Effector memory CD4-positive, alpha-beta T cell (primary cell): ENCODE measurements at regions not wholly inside any gene's neighbourhood (a gene's known extent, or its start where the extent isn't known, plus 50 kb on each side); places are given as distances from the start of the nearest gene placed in this dataset.

Experiments used
- DNase-seq, 3 donors: peaks; one replicate each; pipeline ENCODE4 v3.0.0-alpha.2; 2020
- H3K27ac ChIP-seq: 2 replicates; pipeline ENCODE4 v1.7.0; 2013; ENCODE audit warnings: mild to moderate bottlenecking, low read length, moderate library complexity; ENCODE audit not compliant: insufficient read depth, poor library complexity, severe bottlenecking
- H3K27me3 ChIP-seq: replicated peaks from 2 replicates; pipeline ENCODE4 v1.7.0; 2013; ENCODE audit warnings: mild to moderate bottlenecking, low read length; ENCODE audit not compliant: insufficient read depth, control insufficient read depth, poor library complexity, severe bottlenecking
- H3K36me3 ChIP-seq: 2 replicates; pipeline ENCODE4 v1.7.0; 2013; ENCODE audit warnings: mild to moderate bottlenecking, low read length, moderate library complexity; ENCODE audit not compliant: control insufficient read depth, insufficient read depth
- H3K4me1 ChIP-seq: 2 replicates; pipeline ENCODE4 v1.7.0; 2013; ENCODE audit warnings: low read length, mild to moderate bottlenecking; ENCODE audit not compliant: control insufficient read depth, insufficient read depth, poor library complexity, severe bottlenecking
- H3K4me3 ChIP-seq: 2 replicates; pipeline ENCODE4 v1.7.0; 2013; ENCODE audit warnings: low read length, low read depth, mild to moderate bottlenecking; ENCODE audit not compliant: insufficient read depth, poor library complexity, severe bottlenecking
- H3K9me3 ChIP-seq: 2 replicates; pipeline ENCODE4 v1.7.0; 2013; ENCODE audit warnings: mild to moderate bottlenecking, low read length, moderate library complexity; ENCODE audit not compliant: control insufficient read depth

GRCh38 chr4:178140326-178140915, 698.2 kb upstream of the AGA start:
- no peaks in the 10 kb centered on the region for H3K9me3 ChIP-seq
- no peak overlapping the region for H3K27ac ChIP-seq
- H3K4me3 ChIP-seq = no peak overlapping the region
- H3K27me3 ChIP-seq = no peaks in the 10 kb centered on the region
- H3K36me3 ChIP-seq = no peaks in the 10 kb centered on the region
- no peak for DNase-seq
- no peaks in the 10 kb centered on the region for H3K4me1 ChIP-seq

GRCh38 chr4:178142724-178143123, 700.5 kb upstream of the AGA start:
- H3K27ac ChIP-seq = no peak overlapping the region
- DNase-seq = no peak
- no peaks in the 10 kb centered on the region for H3K27me3 ChIP-seq
- H3K4me1 ChIP-seq = no peaks in the 10 kb centered on the region
- no peaks in the 10 kb centered on the region for H3K9me3 ChIP-seq
- H3K36me3 ChIP-seq = no peaks in the 10 kb centered on the region
- no peak overlapping the region for H3K4me3 ChIP-seq

GRCh38 chr4:178148106-178148505, 705.9 kb upstream of the AGA start:
- Histone ChIP-seq H3K36me3 (no peaks in the 10 kb centered on the region), H3K27ac (no peak overlapping the region), H3K27me3 (no peaks in the 10 kb centered on the region)

GRCh38 chr4:178165251-178165950, 723.2 kb upstream of the AGA start:
- DNase-seq = no peak
- Histone ChIP-seq H3K27me3 (no peaks in the 10 kb centered on the region), H3K36me3 (no peaks in the 10 kb centered on the region), H3K9me3 (no peaks in the 10 kb centered on the region), H3K4me3 (no peak overlapping the region), H3K4me1 (no peaks in the 10 kb centered on the region), H3K27ac (no peak overlapping the region)

More at GRCh38 chr4:178148106-178148505, 705.9 kb upstream of the AGA start:
- Histone ChIP-seq H3K4me1 (no peaks in the 10 kb centered on the region), H3K4me3 (no peak overlapping the region), H3K9me3 (no peaks in the 10 kb centered on the region)
- no peak for DNase-seq

- no peak for DNase-seq
- no peaks in the 10 kb centered on the region for H3K36me3 ChIP-seq
- H3K27ac ChIP-seq = no peak overlapping the region
- H3K4me3 ChIP-seq = no peak overlapping the region
- H3K4me1 ChIP-seq = no peaks in the 10 kb centered on the region
- H3K9me3 ChIP-seq = no peaks in the 10 kb centered on the region
- H3K27me3 ChIP-seq = no peaks in the 10 kb centered on the region
Observed at GRCh38 chr4:178165951-178166308, 723.7 kb upstream of the AGA start.

GRCh38 chr4:178173771-178174170, 731.5 kb upstream of the AGA start:
- Histone ChIP-seq H3K27me3 (no peaks in the 10 kb centered on the region), H3K36me3 (no peaks in the 10 kb centered on the region), H3K9me3 (no peaks in the 10 kb centered on the region), H3K4me3 (no peak overlapping the region), H3K4me1 (no peaks in the 10 kb centered on the region), H3K27ac (no peak overlapping the region)
- no peak for DNase-seq

GRCh38 chr4:178174756-178175155, 732.5 kb upstream of the AGA start:
- no peak for DNase-seq
- no peak overlapping the region for H3K4me3 ChIP-seq
- no peaks in the 10 kb centered on the region for H3K4me1 ChIP-seq
- no peaks in the 10 kb centered on the region for H3K9me3 ChIP-seq
- no peaks in the 10 kb centered on the region for H3K36me3 ChIP-seq
- no peak overlapping the region for H3K27ac ChIP-seq
- H3K27me3 ChIP-seq = no peaks in the 10 kb centered on the region

GRCh38 chr4:178185517-178185916, 743.3 kb upstream of the AGA start:
- Histone ChIP-seq H3K4me3 (no peak overlapping the region), H3K36me3 (no peaks in the 10 kb centered on the region), H3K27me3 (no peaks in the 10 kb centered on the region), H3K4me1 (no peaks in the 10 kb centered on the region), H3K9me3 (no peaks in the 10 kb centered on the region), H3K27ac (no peak overlapping the region)
- no peak for DNase-seq

- H3K9me3 ChIP-seq = no peaks in the 10 kb centered on the region
- no peaks in the 10 kb centered on the region for H3K36me3 ChIP-seq
- H3K27me3 ChIP-seq = no peaks in the 10 kb centered on the region
- no peaks in the 10 kb centered on the region for H3K4me1 ChIP-seq
- H3K27ac ChIP-seq = no peak overlapping the region
- H3K4me3 ChIP-seq = no peak overlapping the region
- DNase-seq = no peak
Observed at GRCh38 chr4:178192611-178193010, 750.4 kb upstream of the AGA start.

GRCh38 chr4:178196751-178197374, 754.6 kb upstream of the AGA start:
- Histone ChIP-seq H3K4me1 (no peaks in the 10 kb centered on the region), H3K27me3 (no peaks in the 10 kb centered on the region), H3K9me3 (no peaks in the 10 kb centered on the region), H3K4me3 (no peak overlapping the region), H3K27ac (no peak overlapping the region), H3K36me3 (no peaks in the 10 kb centered on the region)
- DNase-seq = no peak
